SH-SY5Y (cell line): ENCODE measurements at regions not wholly inside any gene's neighbourhood (a gene's known extent, or its start where the extent isn't known, plus 50 kb on each side); places are given as distances from the start of the nearest gene placed in this dataset.

Experiments used
- GATA2 ChIP-seq: IDR thresholded peaks from 2 replicates; pipeline ENCODE4 v1.6.1; 2011; ENCODE audit warnings: mild to moderate bottlenecking, low read depth, low read length
- GATA3 ChIP-seq: IDR thresholded peaks from 2 replicates; pipeline ENCODE4 v1.6.1; 2011; ENCODE audit warnings: low read depth, mild to moderate bottlenecking, low read length, moderate library complexity

- TF ChIP-seq GATA2 (no peak), GATA3 (no peak)
These were observed 97.9 kb upstream of the ATL2 start for GRCh38 chr2:38474715-38475566.
